ENCODE measurements at regions not wholly inside any gene's neighbourhood (a gene's known extent, or its start where the extent isn't known, plus 50 kb on each side); places are given as distances from the start of the nearest gene placed in this dataset.
"Not testable (repeated sequence)": the region's sequence is repeated elsewhere in the genome, so short reads cannot be mapped to it uniquely, and the experiment has no call there.

GRCh38 chr3:48070030-48070429 is 53.8 kb upstream of the MAP4 start:
- 98 to 100% methylated on average over 2 of the region's 2 CpGs for WGBS, 2 donors
- peaks cover 0 to 30% (median 11%) of the 10 kb centered on the region in 4 donors for H3K4me1 ChIP-seq

DNA sequence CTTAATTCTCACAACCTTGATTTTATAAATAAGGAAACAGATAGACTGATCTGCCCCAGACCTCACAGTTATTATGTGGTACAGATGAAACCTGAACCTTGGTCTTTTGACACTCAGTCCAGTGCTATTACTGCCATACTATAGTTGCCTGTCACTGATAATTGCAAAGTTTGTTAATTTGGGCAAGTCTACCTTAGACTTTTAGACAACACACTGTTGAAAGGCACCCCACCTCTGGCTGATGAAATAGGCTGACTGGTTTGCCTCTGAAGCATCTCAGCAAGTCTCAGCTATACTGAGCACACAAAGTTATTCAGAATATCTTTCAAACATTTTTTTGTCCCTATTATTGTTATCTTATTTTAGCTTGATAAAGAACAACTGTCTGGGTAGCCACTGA is 53.1 kb upstream of the MAP4 start:
- Histone ChIP-seq H3K4me1 (peaks cover 0 to 30% (median 15%) of the 10 kb centered on the region in 4 donors), H3K9me3 (no peaks in the 10 kb centered on the region), H3K27me3 (no peaks in the 10 kb centered on the region), H3K27ac (no peak overlapping the region), H3K36me3 (peaks cover 0 to 16% (median 0%) of the 10 kb centered on the region in 4 donors), H3K4me3 (no peak overlapping the region)
- no peak for DNase-seq
- no peak for ATAC-seq (ENCODE audit: low FRiP score in 2 of 2)
- TF ChIP-seq POLR2AphosphoS5 (IDR thresholded peaks at IDR 0.05), result no peak
- TF ChIP-seq POLR2A (IDR thresholded peaks at IDR 0.05), result no peak
- TF ChIP-seq, protein P1, sequence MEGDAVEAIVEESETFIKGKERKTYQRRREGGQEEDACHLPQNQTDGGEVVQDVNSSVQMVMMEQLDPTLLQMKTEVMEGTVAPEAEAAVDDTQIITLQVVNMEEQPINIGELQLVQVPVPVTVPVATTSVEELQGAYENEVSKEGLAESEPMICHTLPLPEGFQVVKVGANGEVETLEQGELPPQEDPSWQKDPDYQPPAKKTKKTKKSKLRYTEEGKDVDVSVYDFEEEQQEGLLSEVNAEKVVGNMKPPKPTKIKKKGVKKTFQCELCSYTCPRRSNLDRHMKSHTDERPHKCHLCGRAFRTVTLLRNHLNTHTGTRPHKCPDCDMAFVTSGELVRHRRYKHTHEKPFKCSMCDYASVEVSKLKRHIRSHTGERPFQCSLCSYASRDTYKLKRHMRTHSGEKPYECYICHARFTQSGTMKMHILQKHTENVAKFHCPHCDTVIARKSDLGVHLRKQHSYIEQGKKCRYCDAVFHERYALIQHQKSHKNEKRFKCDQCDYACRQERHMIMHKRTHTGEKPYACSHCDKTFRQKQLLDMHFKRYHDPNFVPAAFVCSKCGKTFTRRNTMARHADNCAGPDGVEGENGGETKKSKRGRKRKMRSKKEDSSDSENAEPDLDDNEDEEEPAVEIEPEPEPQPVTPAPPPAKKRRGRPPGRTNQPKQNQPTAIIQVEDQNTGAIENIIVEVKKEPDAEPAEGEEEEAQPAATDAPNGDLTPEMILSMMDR (IDR thresholded peaks at IDR 0.05), result no peak
- no peak for TF ChIP-seq EP300 (IDR thresholded peaks at IDR 0.05)

More at GRCh38 chr3:48070030-48070429, 53.8 kb upstream of the MAP4 start:
- peaks cover 0 to 13% (median 0%) of the 10 kb centered on the region in 4 donors for H3K36me3 ChIP-seq
- DNase-seq, result no peak
- H3K4me3 ChIP-seq, result no peak overlapping the region
- H3K27me3 ChIP-seq, result no peaks in the 10 kb centered on the region
- no peak for TF ChIP-seq POLR2A (IDR thresholded peaks at IDR 0.05)
- TF ChIP-seq, protein P1 (IDR thresholded peaks at IDR 0.05), result no peak
- TF ChIP-seq POLR2AphosphoS5 (IDR thresholded peaks at IDR 0.05), result no peak
- H3K9me3 ChIP-seq, result no peaks in the 10 kb centered on the region
- no peak overlapping the region for H3K27ac ChIP-seq
- ATAC-seq (ENCODE audit: low FRiP score in 2 of 2), result no peak

DNA sequence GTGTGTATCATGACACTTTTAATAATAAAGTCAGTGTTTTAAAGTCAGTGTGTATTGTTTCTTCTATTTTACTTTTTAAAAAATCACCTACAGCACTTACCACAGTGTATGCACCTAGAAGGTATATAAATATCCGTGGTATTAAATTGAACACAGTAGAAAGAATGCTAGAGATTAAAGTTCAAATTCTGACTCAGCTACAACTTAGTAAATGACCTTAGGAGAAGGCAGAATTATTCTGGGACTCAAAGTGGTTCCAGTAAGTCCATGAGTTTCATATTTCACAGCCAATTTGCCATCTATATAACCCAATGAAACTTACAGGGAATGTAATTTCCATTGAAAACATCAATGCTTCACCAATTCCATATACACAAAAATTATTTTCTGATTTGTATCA is 52.7 kb upstream of the MAP4 start:
- Histone ChIP-seq H3K9me3 (no peaks in the 10 kb centered on the region), H3K27me3 (no peaks in the 10 kb centered on the region), H3K4me1 (peaks cover 0 to 30% (median 15%) of the 10 kb centered on the region in 4 donors), H3K27ac (no peak overlapping the region), H3K4me3 (no peak overlapping the region), H3K36me3 (peaks cover 0 to 16% (median 0%) of the 10 kb centered on the region in 4 donors)
- ATAC-seq (ENCODE audit: low FRiP score in 2 of 2) (no peak), DNase-seq (no peak)
- TF ChIP-seq POLR2AphosphoS5 (IDR thresholded peaks at IDR 0.05) (no peak), EP300 (IDR thresholded peaks at IDR 0.05) (no peak)
- TF ChIP-seq, protein P1 (IDR thresholded peaks at IDR 0.05), result no peak
- 82 to 83% methylated on average over 1 of the region's 1 CpG for WGBS, 2 donors

- 95 to 97% methylated on average over 10 of the region's 10 CpGs for WGBS, 2 donors
Measured at GRCh38 chr3:48068320-48068719, 52.1 kb upstream of the MAP4 start.

DNA sequence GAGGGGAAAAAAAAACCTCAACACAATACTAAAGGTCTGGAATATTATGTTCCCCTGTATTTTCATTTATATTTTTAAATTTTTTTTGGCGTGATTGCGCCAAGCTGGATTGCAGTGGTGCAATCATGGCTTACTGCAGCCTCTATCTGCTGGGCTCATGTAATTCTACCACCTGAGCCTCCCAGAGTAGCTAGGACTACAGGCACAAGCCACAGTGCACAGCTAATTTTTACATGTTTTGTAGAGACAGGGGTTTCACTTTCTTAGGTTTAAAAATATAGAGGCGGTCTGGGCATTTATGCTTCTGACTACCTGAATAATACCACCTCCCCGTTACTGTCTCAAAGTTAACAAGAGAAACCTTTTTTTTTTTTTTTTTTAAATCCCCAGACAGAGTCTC is 51.1 kb upstream of the MAP4 start:
- ATAC-seq (ENCODE audit: low FRiP score in 2 of 2), result no peak
- H3K36me3 ChIP-seq, result peaks cover 0 to 16% (median 0%) of the 10 kb centered on the region in 4 donors
- no peak for TF ChIP-seq POLR2A (IDR thresholded peaks at IDR 0.05)
- H3K27ac ChIP-seq, result no peak overlapping the region
- WGBS, 2 donors, result 94 to 98% methylated on average over 4 of the region's 4 CpGs
- H3K4me1 ChIP-seq, result peaks cover 0 to 27% (median 14%) of the 10 kb centered on the region in 4 donors
- no peak for DNase-seq
- no peaks in the 10 kb centered on the region for H3K9me3 ChIP-seq
- no peak overlapping the region for H3K4me3 ChIP-seq
- H3K27me3 ChIP-seq, result no peaks in the 10 kb centered on the region

More at GRCh38 chr3:48068320-48068719, 52.1 kb upstream of the MAP4 start:
- peaks cover 0 to 16% (median 0%) of the 10 kb centered on the region in 4 donors for H3K36me3 ChIP-seq
- DNase-seq; H3K4me3 ChIP-seq; H3K27ac ChIP-seq; H3K9me3 ChIP-seq; H3K27me3 ChIP-seq; ATAC-seq (ENCODE audit: low FRiP score in 2 of 2): not testable (repeated sequence)
- peaks cover 0 to 30% (median 15%) of the 10 kb centered on the region in 4 donors for H3K4me1 ChIP-seq
